Ovary (tissue), 3 donors: ENCODE measurements at regions not wholly inside any gene's neighbourhood (a gene's known extent, or its start where the extent isn't known, plus 50 kb on each side); places are given as distances from the start of the nearest gene placed in this dataset.

Experiments used
- POLR2A ChIP-seq: fragments of 450-650 bp; IDR thresholded peaks from one replicate; pipeline ENCODE4 v1.6.1; 2017; ENCODE audit warnings: antibody characterized with exemption, mild to moderate bottlenecking, moderate library complexity
- TF ChIP-seq, protein P1 (sequence below), 3 donors: fragments of 450-650 bp in 2 of 3; fragments of 200-600 bp in 1 of 3; IDR thresholded peaks; one replicate each; pipeline versions ENCODE4 v1.5.1 to v1.8.0; 2016 to 2022; ENCODE audit warnings: antibody characterized with exemption in 3 of 3, mild to moderate bottlenecking in 1 of 3
- donor health status: DM: no; HTN: no; CAD: no.

DNA sequence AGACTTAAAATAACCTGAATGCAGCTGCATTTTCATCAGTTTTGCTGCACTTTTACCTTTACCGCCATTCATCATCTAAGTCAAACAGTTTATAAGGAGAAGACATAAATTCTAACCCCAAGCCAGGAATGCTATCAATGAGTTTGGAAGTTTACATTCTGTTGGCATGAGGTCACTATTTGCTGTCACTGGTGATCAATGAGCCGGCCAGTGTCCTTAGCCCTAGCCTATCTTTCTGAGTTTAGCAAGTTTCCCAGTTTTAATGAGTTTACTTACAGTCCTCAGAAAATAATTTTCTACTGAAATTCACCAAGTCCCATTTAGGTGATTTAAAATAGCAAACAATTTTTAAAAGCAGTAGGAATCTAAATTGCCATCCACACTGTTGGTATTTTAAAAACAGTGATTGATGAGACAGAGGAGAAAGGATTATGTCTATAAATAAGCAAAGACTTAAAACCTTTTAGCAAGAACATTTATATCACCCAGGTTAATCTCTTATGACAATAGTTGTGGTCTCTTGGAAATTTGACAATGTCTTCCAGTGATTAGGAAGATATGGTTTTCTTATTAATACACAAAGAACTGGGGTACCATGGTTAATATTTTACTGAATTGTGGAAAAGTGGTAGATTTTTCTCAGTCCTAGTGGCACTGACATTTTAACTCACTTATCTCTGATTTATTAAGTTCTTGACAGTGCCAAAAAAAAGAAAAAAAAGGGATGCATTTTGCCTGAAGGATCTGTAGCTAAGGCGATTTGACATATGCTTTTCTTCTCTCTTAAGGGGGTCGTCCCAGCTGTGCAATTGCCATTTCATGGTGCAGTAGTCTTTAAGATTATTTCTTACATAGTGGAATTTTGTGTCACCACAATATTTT is 443.4 kb upstream of the ANKRD30A start:
- TF ChIP-seq, protein P1, sequence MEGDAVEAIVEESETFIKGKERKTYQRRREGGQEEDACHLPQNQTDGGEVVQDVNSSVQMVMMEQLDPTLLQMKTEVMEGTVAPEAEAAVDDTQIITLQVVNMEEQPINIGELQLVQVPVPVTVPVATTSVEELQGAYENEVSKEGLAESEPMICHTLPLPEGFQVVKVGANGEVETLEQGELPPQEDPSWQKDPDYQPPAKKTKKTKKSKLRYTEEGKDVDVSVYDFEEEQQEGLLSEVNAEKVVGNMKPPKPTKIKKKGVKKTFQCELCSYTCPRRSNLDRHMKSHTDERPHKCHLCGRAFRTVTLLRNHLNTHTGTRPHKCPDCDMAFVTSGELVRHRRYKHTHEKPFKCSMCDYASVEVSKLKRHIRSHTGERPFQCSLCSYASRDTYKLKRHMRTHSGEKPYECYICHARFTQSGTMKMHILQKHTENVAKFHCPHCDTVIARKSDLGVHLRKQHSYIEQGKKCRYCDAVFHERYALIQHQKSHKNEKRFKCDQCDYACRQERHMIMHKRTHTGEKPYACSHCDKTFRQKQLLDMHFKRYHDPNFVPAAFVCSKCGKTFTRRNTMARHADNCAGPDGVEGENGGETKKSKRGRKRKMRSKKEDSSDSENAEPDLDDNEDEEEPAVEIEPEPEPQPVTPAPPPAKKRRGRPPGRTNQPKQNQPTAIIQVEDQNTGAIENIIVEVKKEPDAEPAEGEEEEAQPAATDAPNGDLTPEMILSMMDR (IDR thresholded peaks at IDR 0.05), result no peak
- no peak for TF ChIP-seq POLR2A
